Neural crest cell (in vitro differentiated cells): ENCODE measurements at regions not wholly inside any gene's neighbourhood (a gene's known extent, or its start where the extent isn't known, plus 50 kb on each side); places are given as distances from the start of the nearest gene placed in this dataset.

Experiments
- DNase-seq: peaks from one replicate; pipeline ENCODE4 v3.0.0; 2021; ENCODE audit warnings: low read depth, mixed read lengths, low spot score
- H3K27ac Mint-ChIP-seq: one replicate; pipeline ENCODE4 v1.8.0; 2021; ENCODE audit warnings: mild to moderate bottlenecking, mixed read lengths; ENCODE audit not compliant: unreplicated experiment
- H3K27me3 Mint-ChIP-seq: 2 replicates; pipeline ENCODE4 v1.8.0; 2021; ENCODE audit warnings: low read depth, mild to moderate bottlenecking, mixed read lengths
- H3K36me3 Mint-ChIP-seq: 2 replicates; pipeline ENCODE4 v1.8.0; 2021; ENCODE audit warnings: low read depth, mild to moderate bottlenecking, mixed read lengths
- H3K4me1 Mint-ChIP-seq: 2 replicates; pipeline ENCODE4 v1.8.0; 2021; ENCODE audit warnings: mixed read lengths
- H3K4me3 Mint-ChIP-seq: one replicate; pipeline ENCODE4 v1.8.0; 2021; ENCODE audit warnings: mild to moderate bottlenecking, mixed read lengths
- H3K9me3 Mint-ChIP-seq: 2 replicates; pipeline ENCODE4 v1.8.0; 2021; ENCODE audit warnings: mixed read lengths
- CTCF ChIP-seq: fragments of 200-600 bp; sonication (generic); conservative IDR thresholded peaks from 2 replicates; pipeline ENCODE4 v1.5.0; 2021; ENCODE audit warnings: antibody characterized with exemption, mild to moderate bottlenecking

- H3K4me3 Mint-ChIP-seq, result no peak overlapping the region
Observed at GRCh38 chr11:92768121-92768840, 201.2 kb upstream of the MTNR1B start.

DNA sequence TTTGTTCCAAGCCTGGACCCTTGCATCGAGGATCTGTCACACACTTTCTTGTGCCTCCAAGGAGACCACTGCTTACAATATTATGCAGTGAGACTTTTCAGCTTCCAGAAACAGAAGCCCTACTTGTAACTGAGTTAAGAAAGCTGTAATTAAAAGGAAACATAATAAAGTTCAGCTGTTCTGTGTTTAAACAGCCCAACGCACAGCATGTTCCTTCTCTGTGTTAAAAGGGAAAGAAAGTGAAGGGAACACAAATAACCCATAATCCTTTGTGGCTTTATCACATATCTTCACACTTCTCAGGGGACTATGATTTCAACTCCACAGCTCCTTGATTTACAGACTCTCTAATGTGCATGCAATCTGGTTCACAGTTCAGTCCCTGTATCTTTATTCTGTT is 200.3 kb upstream of the MTNR1B start:
- H3K4me3 Mint-ChIP-seq, result no peak overlapping the region
- no peak for DNase-seq
- H3K4me1 Mint-ChIP-seq, result peaks cover 24% of the 10 kb centered on the region
- no peak for TF ChIP-seq CTCF
- H3K27me3 Mint-ChIP-seq, result no peaks in the 10 kb centered on the region
- H3K9me3 Mint-ChIP-seq, result no peaks in the 10 kb centered on the region
- H3K27ac Mint-ChIP-seq, result no peak overlapping the region
- H3K36me3 Mint-ChIP-seq, result peaks cover 4% of the 10 kb centered on the region

More at GRCh38 chr11:92768121-92768840, 201.2 kb upstream of the MTNR1B start:
- Mint-ChIP-seq H3K27ac (no peak overlapping the region), H3K9me3 (no peaks in the 10 kb centered on the region), H3K27me3 (no peaks in the 10 kb centered on the region), H3K4me1 (peaks cover 25% of the 10 kb centered on the region), H3K36me3 (peaks cover 5% of the 10 kb centered on the region)
- TF ChIP-seq CTCF, result no peak
- DNase-seq, result no peak

- DNase-seq, result no peak
- no peak for TF ChIP-seq CTCF
- peaks cover 2% of the 10 kb centered on the region for H3K36me3 Mint-ChIP-seq
- H3K9me3 Mint-ChIP-seq, result no peaks in the 10 kb centered on the region
- no peak overlapping the region for H3K4me3 Mint-ChIP-seq
- no peaks in the 10 kb centered on the region for H3K27me3 Mint-ChIP-seq
- H3K27ac Mint-ChIP-seq, result no peak overlapping the region
- peaks cover 12% of the 10 kb centered on the region for H3K4me1 Mint-ChIP-seq
Observed at GRCh38 chr11:92770419-92770818, 199.0 kb upstream of the MTNR1B start.

GRCh38 chr11:92770981-92771380 is 198.5 kb upstream of the MTNR1B start:
- Mint-ChIP-seq H3K4me3 (no peak overlapping the region), H3K36me3 (peaks cover 2% of the 10 kb centered on the region), H3K4me1 (peaks cover 6% of the 10 kb centered on the region), H3K27ac (no peak overlapping the region), H3K27me3 (no peaks in the 10 kb centered on the region), H3K9me3 (no peaks in the 10 kb centered on the region)
- TF ChIP-seq CTCF, result no peak
- DNase-seq, result no peak

DNA sequence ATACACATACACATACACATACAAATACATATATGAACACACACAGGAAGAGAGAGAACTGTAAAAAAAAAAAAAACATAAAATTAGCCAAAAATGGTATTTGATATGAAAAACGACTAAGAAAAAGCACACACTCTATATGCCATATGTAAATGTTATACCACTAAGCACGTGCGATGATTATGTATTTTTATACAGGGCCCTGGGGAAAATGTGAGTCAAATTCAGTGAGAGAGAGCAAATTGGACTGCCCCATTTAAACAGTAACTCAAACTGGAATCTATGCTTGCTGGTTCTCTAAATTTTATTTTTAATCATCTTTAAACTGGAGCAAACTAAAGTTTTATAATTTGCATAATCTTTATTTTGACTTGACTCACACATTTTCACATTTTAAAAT is 197.8 kb upstream of the MTNR1B start:
- H3K4me1 Mint-ChIP-seq, result peaks cover 3% of the 10 kb centered on the region
- no peak for DNase-seq
- no peaks in the 10 kb centered on the region for H3K27me3 Mint-ChIP-seq
- H3K9me3 Mint-ChIP-seq, result no peaks in the 10 kb centered on the region
- H3K36me3 Mint-ChIP-seq, result peaks cover 2% of the 10 kb centered on the region
- no peak overlapping the region for H3K27ac Mint-ChIP-seq
- TF ChIP-seq CTCF, result no peak
- H3K4me3 Mint-ChIP-seq, result no peak overlapping the region
